ENCODE measurements at regions not wholly inside any gene's neighbourhood (a gene's known extent, or its start where the extent isn't known, plus 50 kb on each side); places are given as distances from the start of the nearest gene placed in this dataset.

GRCh38 chr10:61251089-61251488 lies 202.1 kb downstream of the TMEM26 start:
- Histone ChIP-seq H3K4me3 (ENCODE audit: low read depth in 1 of 2, low read length in 2 of 2) (no peak overlapping the region), H3K9ac (ENCODE audit: low read depth in 1 of 2, low read length in 2 of 2) (no peak overlapping the region), H3K9me3 (ENCODE audit: control insufficient read depth in 1 of 2, low read length in 2 of 2) (no peaks in the 10 kb centered on the region), H3K27ac (ENCODE audit: low read depth, low read length) (no peak overlapping the region), H3K27me3 (ENCODE audit: control insufficient read depth in 1 of 2, insufficient read depth in 2 of 2, low read length in 2 of 2) (peaks cover 0 to 3% of the 10 kb centered on the region in 2 donors), H3K36me3 (ENCODE audit: control insufficient read depth in 1 of 2, insufficient read depth in 2 of 2, low read length in 2 of 2) (no peaks in the 10 kb centered on the region), H3K4me1 (ENCODE audit: control insufficient read depth in 1 of 2, insufficient read depth in 2 of 2, low read length in 2 of 2) (no peaks in the 10 kb centered on the region)

GRCh38 chr10:61250131-61250530 lies 203.1 kb downstream of the TMEM26 start:
- no peaks in the 10 kb centered on the region for H3K4me1 ChIP-seq (ENCODE audit: control insufficient read depth in 1 of 2, insufficient read depth in 2 of 2, low read length in 2 of 2)
- no peak overlapping the region for H3K27ac ChIP-seq (ENCODE audit: low read depth, low read length)

GRCh38 chr10:61248013-61248412 lies 205.2 kb downstream of the TMEM26 start:
- H3K27ac ChIP-seq (ENCODE audit: low read depth, low read length), result no peak overlapping the region
- no peaks in the 10 kb centered on the region for H3K36me3 ChIP-seq (ENCODE audit: control insufficient read depth in 1 of 2, insufficient read depth in 2 of 2, low read length in 2 of 2)
- H3K9ac ChIP-seq (ENCODE audit: low read depth in 1 of 2, low read length in 2 of 2), result no peak overlapping the region
- no peaks in the 10 kb centered on the region for H3K9me3 ChIP-seq (ENCODE audit: control insufficient read depth in 1 of 2, low read length in 2 of 2)
- no peak overlapping the region for H3K4me3 ChIP-seq (ENCODE audit: low read depth in 1 of 2, low read length in 2 of 2)
- H3K27me3 ChIP-seq (ENCODE audit: control insufficient read depth in 1 of 2, insufficient read depth in 2 of 2, low read length in 2 of 2), result peaks cover 0 to 3% of the 10 kb centered on the region in 2 donors
- H3K4me1 ChIP-seq (ENCODE audit: control insufficient read depth in 1 of 2, insufficient read depth in 2 of 2, low read length in 2 of 2), result no peaks in the 10 kb centered on the region

More at GRCh38 chr10:61250131-61250530, 203.1 kb downstream of the TMEM26 start:
- H3K9ac ChIP-seq (ENCODE audit: low read depth in 1 of 2, low read length in 2 of 2), result no peak overlapping the region
- no peaks in the 10 kb centered on the region for H3K9me3 ChIP-seq (ENCODE audit: control insufficient read depth in 1 of 2, low read length in 2 of 2)
- no peaks in the 10 kb centered on the region for H3K36me3 ChIP-seq (ENCODE audit: control insufficient read depth in 1 of 2, insufficient read depth in 2 of 2, low read length in 2 of 2)
- no peak overlapping the region for H3K4me3 ChIP-seq (ENCODE audit: low read depth in 1 of 2, low read length in 2 of 2)
- peaks cover 0 to 3% of the 10 kb centered on the region in 2 donors for H3K27me3 ChIP-seq (ENCODE audit: control insufficient read depth in 1 of 2, insufficient read depth in 2 of 2, low read length in 2 of 2)

GRCh38 chr10:61244261-61244775 lies 208.9 kb downstream of the TMEM26 start:
- H3K4me3 ChIP-seq (ENCODE audit: low read depth in 1 of 2, low read length in 2 of 2), result no peak overlapping the region
- no peaks in the 10 kb centered on the region for H3K4me1 ChIP-seq (ENCODE audit: control insufficient read depth in 1 of 2, insufficient read depth in 2 of 2, low read length in 2 of 2)
- no peak overlapping the region for H3K9ac ChIP-seq (ENCODE audit: low read depth in 1 of 2, low read length in 2 of 2)

GRCh38 chr10:61232780-61233179 lies 220.4 kb downstream of the TMEM26 start:
- no peaks in the 10 kb centered on the region for H3K9me3 ChIP-seq (ENCODE audit: control insufficient read depth in 1 of 2, low read length in 2 of 2)
- H3K4me1 ChIP-seq (ENCODE audit: control insufficient read depth in 1 of 2, insufficient read depth in 2 of 2, low read length in 2 of 2), result no peaks in the 10 kb centered on the region
- no peak overlapping the region for H3K9ac ChIP-seq (ENCODE audit: low read depth in 1 of 2, low read length in 2 of 2)
- H3K4me3 ChIP-seq (ENCODE audit: low read depth in 1 of 2, low read length in 2 of 2), result no peak overlapping the region
- no peak overlapping the region for H3K27ac ChIP-seq (ENCODE audit: low read depth, low read length)
- H3K36me3 ChIP-seq (ENCODE audit: control insufficient read depth in 1 of 2, insufficient read depth in 2 of 2, low read length in 2 of 2), result no peaks in the 10 kb centered on the region
- H3K27me3 ChIP-seq (ENCODE audit: control insufficient read depth in 1 of 2, insufficient read depth in 2 of 2, low read length in 2 of 2), result no peaks in the 10 kb centered on the region

More at GRCh38 chr10:61244261-61244775, 208.9 kb downstream of the TMEM26 start:
- no peaks in the 10 kb centered on the region for H3K9me3 ChIP-seq (ENCODE audit: control insufficient read depth in 1 of 2, low read length in 2 of 2)
- no peaks in the 10 kb centered on the region for H3K36me3 ChIP-seq (ENCODE audit: control insufficient read depth in 1 of 2, insufficient read depth in 2 of 2, low read length in 2 of 2)
- peaks cover 0 to under 1% of the 10 kb centered on the region in 2 donors for H3K27me3 ChIP-seq (ENCODE audit: control insufficient read depth in 1 of 2, insufficient read depth in 2 of 2, low read length in 2 of 2)
- no peak overlapping the region for H3K27ac ChIP-seq (ENCODE audit: low read depth, low read length)

- H3K4me3 ChIP-seq (ENCODE audit: low read depth in 1 of 2, low read length in 2 of 2), result no peak overlapping the region
- peaks cover 0 to 2% of the 10 kb centered on the region in 2 donors for H3K9me3 ChIP-seq (ENCODE audit: control insufficient read depth in 1 of 2, low read length in 2 of 2)
- no peak overlapping the region for H3K9ac ChIP-seq (ENCODE audit: low read depth in 1 of 2, low read length in 2 of 2)
- H3K36me3 ChIP-seq (ENCODE audit: control insufficient read depth in 1 of 2, insufficient read depth in 2 of 2, low read length in 2 of 2), result no peaks in the 10 kb centered on the region
- H3K27me3 ChIP-seq (ENCODE audit: control insufficient read depth in 1 of 2, insufficient read depth in 2 of 2, low read length in 2 of 2), result no peaks in the 10 kb centered on the region
- no peak overlapping the region for H3K27ac ChIP-seq (ENCODE audit: low read depth, low read length)
- H3K4me1 ChIP-seq (ENCODE audit: control insufficient read depth in 1 of 2, insufficient read depth in 2 of 2, low read length in 2 of 2), result no peaks in the 10 kb centered on the region
These were observed 227.2 kb downstream of the TMEM26 start for GRCh38 chr10:61225939-61226338.

GRCh38 chr10:61223576-61223975 lies 229.6 kb downstream of the TMEM26 start:
- Histone ChIP-seq H3K4me1 (ENCODE audit: control insufficient read depth in 1 of 2, insufficient read depth in 2 of 2, low read length in 2 of 2) (no peaks in the 10 kb centered on the region), H3K9ac (ENCODE audit: low read depth in 1 of 2, low read length in 2 of 2) (no peak overlapping the region), H3K27me3 (ENCODE audit: control insufficient read depth in 1 of 2, insufficient read depth in 2 of 2, low read length in 2 of 2) (no peaks in the 10 kb centered on the region), H3K9me3 (ENCODE audit: control insufficient read depth in 1 of 2, low read length in 2 of 2) (peaks cover 0 to 2% of the 10 kb centered on the region in 2 donors), H3K27ac (ENCODE audit: low read depth, low read length) (no peak overlapping the region), H3K4me3 (ENCODE audit: low read depth in 1 of 2, low read length in 2 of 2) (no peak overlapping the region), H3K36me3 (ENCODE audit: control insufficient read depth in 1 of 2, insufficient read depth in 2 of 2, low read length in 2 of 2) (no peaks in the 10 kb centered on the region)

- Histone ChIP-seq H3K4me3 (ENCODE audit: low read depth in 1 of 2, low read length in 2 of 2) (no peak overlapping the region), H3K9me3 (ENCODE audit: control insufficient read depth in 1 of 2, low read length in 2 of 2) (no peaks in the 10 kb centered on the region), H3K9ac (ENCODE audit: low read depth in 1 of 2, low read length in 2 of 2) (no peak overlapping the region), H3K36me3 (ENCODE audit: control insufficient read depth in 1 of 2, insufficient read depth in 2 of 2, low read length in 2 of 2) (no peaks in the 10 kb centered on the region), H3K27me3 (ENCODE audit: control insufficient read depth in 1 of 2, insufficient read depth in 2 of 2, low read length in 2 of 2) (no peaks in the 10 kb centered on the region), H3K27ac (ENCODE audit: low read depth, low read length) (no peak overlapping the region), H3K4me1 (ENCODE audit: control insufficient read depth in 1 of 2, insufficient read depth in 2 of 2, low read length in 2 of 2) (no peaks in the 10 kb centered on the region)
These were observed 233.5 kb downstream of the TMEM26 start for GRCh38 chr10:61219696-61220095.

- no peaks in the 10 kb centered on the region for H3K27me3 ChIP-seq (ENCODE audit: control insufficient read depth in 1 of 2, insufficient read depth in 2 of 2, low read length in 2 of 2)
- H3K4me3 ChIP-seq (ENCODE audit: low read depth in 1 of 2, low read length in 2 of 2), result no peak overlapping the region
- H3K4me1 ChIP-seq (ENCODE audit: control insufficient read depth in 1 of 2, insufficient read depth in 2 of 2, low read length in 2 of 2), result no peaks in the 10 kb centered on the region
- no peaks in the 10 kb centered on the region for H3K36me3 ChIP-seq (ENCODE audit: control insufficient read depth in 1 of 2, insufficient read depth in 2 of 2, low read length in 2 of 2)
- no peak overlapping the region for H3K27ac ChIP-seq (ENCODE audit: low read depth, low read length)
- no peaks in the 10 kb centered on the region for H3K9me3 ChIP-seq (ENCODE audit: control insufficient read depth in 1 of 2, low read length in 2 of 2)
- H3K9ac ChIP-seq (ENCODE audit: low read depth in 1 of 2, low read length in 2 of 2), result no peak overlapping the region
These were observed 235.2 kb downstream of the TMEM26 start for GRCh38 chr10:61217851-61218565.

GRCh38 chr10:61215246-61215645 lies 237.9 kb downstream of the TMEM26 start:
- no peaks in the 10 kb centered on the region for H3K27me3 ChIP-seq (ENCODE audit: control insufficient read depth in 1 of 2, insufficient read depth in 2 of 2, low read length in 2 of 2)
- H3K4me1 ChIP-seq (ENCODE audit: control insufficient read depth in 1 of 2, insufficient read depth in 2 of 2, low read length in 2 of 2), result no peaks in the 10 kb centered on the region
- no peaks in the 10 kb centered on the region for H3K36me3 ChIP-seq (ENCODE audit: control insufficient read depth in 1 of 2, insufficient read depth in 2 of 2, low read length in 2 of 2)

More at GRCh38 chr10:61215246-61215645, 237.9 kb downstream of the TMEM26 start:
- Histone ChIP-seq H3K27ac (ENCODE audit: low read depth, low read length) (no peak overlapping the region), H3K4me3 (ENCODE audit: low read depth in 1 of 2, low read length in 2 of 2) (no peak overlapping the region), H3K9me3 (ENCODE audit: control insufficient read depth in 1 of 2, low read length in 2 of 2) (no peaks in the 10 kb centered on the region), H3K9ac (ENCODE audit: low read depth in 1 of 2, low read length in 2 of 2) (no peak overlapping the region)
